ENCODE measurements at regions not wholly inside any gene's neighbourhood (a gene's known extent, or its start where the extent isn't known, plus 50 kb on each side); places are given as distances from the start of the nearest gene placed in this dataset.

GRCh38 chr17:79179334-79179733 lies 104.7 kb downstream of the ENGASE start:
- Histone ChIP-seq H3K27me3 (peaks cover 0 to 7% of the 10 kb centered on the region in 2 donors), H3K4me1 (no peaks in the 10 kb centered on the region), H3K36me3 (no peaks in the 10 kb centered on the region), H3K9me3 (no peaks in the 10 kb centered on the region), H3K4me3 (no peak overlapping the region), H3K27ac (no peak overlapping the region)
- 59% methylated on average over 4 of the region's 16 CpGs for WGBS (ENCODE audit: insufficient coverage, low coverage, low lambda C conversion rate, missing lambda C conversion rate)
- TF ChIP-seq POLR2A (IDR thresholded peaks at IDR 0.05) (no peak), CTCF (IDR thresholded peaks at IDR 0.05) (no peak)
- ATAC-seq = no peak
- intact Hi-C loops (cut with DNase I) = no loop called here
- no peak for DNase-seq

DNA sequence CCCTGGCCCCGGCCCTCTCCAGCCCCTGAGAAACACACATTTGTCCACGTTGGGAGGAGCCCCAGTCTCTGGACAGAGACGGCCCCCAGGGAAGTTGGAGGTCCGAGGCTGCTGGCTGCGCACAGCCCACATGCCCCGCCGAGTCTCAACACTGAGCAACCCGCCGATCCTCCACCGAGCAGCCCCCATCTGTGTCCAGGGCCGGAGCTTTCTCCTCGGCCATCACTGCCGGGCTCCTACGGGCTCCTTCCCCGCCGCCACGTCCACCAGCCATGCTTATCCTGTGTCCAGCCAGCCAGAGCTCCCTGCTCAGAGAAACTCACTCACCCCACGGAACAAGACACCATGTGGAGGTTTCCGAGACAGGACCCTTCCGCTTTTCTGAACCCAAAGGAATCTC lies 103.3 kb downstream of the ENGASE start:
- H3K36me3 ChIP-seq = no peaks in the 10 kb centered on the region
- intact Hi-C loops (cut with DNase I) = no loop called here
- H3K27me3 ChIP-seq = peaks cover 0 to 7% of the 10 kb centered on the region in 2 donors
- TF ChIP-seq POLR2A (IDR thresholded peaks at IDR 0.05) = no peak
- TF ChIP-seq CTCF (IDR thresholded peaks at IDR 0.05) = no peak
- 60% methylated on average over 3 of the region's 20 CpGs for WGBS (ENCODE audit: insufficient coverage, low coverage, low lambda C conversion rate, missing lambda C conversion rate)
- no peak overlapping the region for H3K4me3 ChIP-seq
- no peaks in the 10 kb centered on the region for H3K9me3 ChIP-seq
- no peak for DNase-seq
- H3K4me1 ChIP-seq = no peaks in the 10 kb centered on the region
- no peak for ATAC-seq
- no peak overlapping the region for H3K27ac ChIP-seq

- TF ChIP-seq CTCF (IDR thresholded peaks at IDR 0.05) (no peak), POLR2A (IDR thresholded peaks at IDR 0.05) (no peak)
- Histone ChIP-seq H3K36me3 (no peaks in the 10 kb centered on the region), H3K27ac (no peak overlapping the region), H3K4me1 (no peaks in the 10 kb centered on the region), H3K4me3 (no peak overlapping the region), H3K9me3 (no peaks in the 10 kb centered on the region), H3K27me3 (peaks cover 0 to 7% of the 10 kb centered on the region in 2 donors)
- intact Hi-C loops (cut with DNase I) = no loop called here
- no peak for ATAC-seq
- 37% methylated on average over 5 of the region's 21 CpGs for WGBS (ENCODE audit: insufficient coverage, low coverage, low lambda C conversion rate, missing lambda C conversion rate)
- no peak for DNase-seq
These were observed 102.4 kb downstream of the ENGASE start for GRCh38 chr17:79176792-79177601.

GRCh38 chr17:79174905-79175856 lies 100.6 kb downstream of the ENGASE start:
- H3K4me3 ChIP-seq = no peak overlapping the region
- no peaks in the 10 kb centered on the region for H3K9me3 ChIP-seq
- no peak overlapping the region for H3K27ac ChIP-seq
- no peaks in the 10 kb centered on the region for H3K36me3 ChIP-seq
- no peak for ATAC-seq
- no peak for TF ChIP-seq CTCF (IDR thresholded peaks at IDR 0.05)
- no peak for TF ChIP-seq POLR2A (IDR thresholded peaks at IDR 0.05)
- H3K4me1 ChIP-seq = no peaks in the 10 kb centered on the region
- H3K27me3 ChIP-seq = no peaks in the 10 kb centered on the region
- intact Hi-C loops (cut with DNase I) = no loop called here
- WGBS (ENCODE audit: insufficient coverage, low coverage, low lambda C conversion rate, missing lambda C conversion rate) = 72% methylated on average over 11 of the region's 28 CpGs
- no peak for DNase-seq
